HG02798 (cell line): ENCODE measurements at regions not wholly inside any gene's neighbourhood (a gene's known extent, or its start where the extent isn't known, plus 50 kb on each side); places are given as distances from the start of the nearest gene placed in this dataset.

Experiments used
- ATAC-seq: cut with Tn5 transposase; IDR thresholded peaks from one replicate; pipeline ENCODE4 v1.9.1; 2021; ENCODE audit warnings: mild to moderate bottlenecking; ENCODE audit not compliant: unreplicated experiment, poor library complexity

DNA sequence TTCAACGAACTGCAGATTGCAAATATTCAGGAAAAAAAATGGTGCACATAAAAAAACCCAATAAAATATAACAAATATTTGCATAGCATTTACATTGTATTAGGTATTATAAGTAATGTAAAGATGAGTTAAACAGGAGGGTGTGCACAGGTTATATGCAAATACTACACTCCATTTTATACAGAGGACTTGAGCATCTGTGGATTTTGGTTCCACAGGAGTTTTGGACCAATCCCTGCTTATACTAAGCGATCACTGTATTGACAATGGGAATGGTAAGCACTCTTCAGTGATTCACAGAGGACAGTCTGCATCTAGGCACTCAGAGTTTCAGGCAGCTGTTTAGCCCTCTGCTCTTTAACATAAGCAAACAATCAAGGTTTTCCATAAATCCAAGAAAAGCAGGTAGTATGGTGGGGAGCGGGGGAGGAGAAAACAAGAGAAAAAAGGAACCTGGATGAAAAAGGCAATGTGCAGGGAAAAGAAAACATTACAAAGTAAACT is 206.0 kb upstream of the PARD3B start:
- no peak for ATAC-seq

DNA sequence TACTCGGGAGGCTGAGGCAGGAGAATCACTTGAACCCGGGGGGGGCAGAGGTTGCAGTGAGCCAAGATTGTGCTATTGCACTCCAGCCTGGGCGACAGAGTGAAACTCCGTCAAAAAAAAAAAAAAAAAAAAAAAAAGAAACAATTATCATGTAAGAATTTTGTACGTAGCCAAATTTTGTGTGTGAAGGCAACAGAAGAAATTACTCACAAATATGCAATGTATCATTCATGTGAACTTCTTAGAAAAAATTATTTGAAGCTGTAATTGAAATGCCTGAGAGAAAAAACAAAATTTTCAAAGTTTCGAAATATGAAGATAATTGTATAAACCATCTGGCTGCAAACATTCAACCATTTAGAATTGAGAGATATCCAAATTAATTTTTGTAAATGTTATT is 204.8 kb upstream of the PARD3B start:
- no peak for ATAC-seq

DNA sequence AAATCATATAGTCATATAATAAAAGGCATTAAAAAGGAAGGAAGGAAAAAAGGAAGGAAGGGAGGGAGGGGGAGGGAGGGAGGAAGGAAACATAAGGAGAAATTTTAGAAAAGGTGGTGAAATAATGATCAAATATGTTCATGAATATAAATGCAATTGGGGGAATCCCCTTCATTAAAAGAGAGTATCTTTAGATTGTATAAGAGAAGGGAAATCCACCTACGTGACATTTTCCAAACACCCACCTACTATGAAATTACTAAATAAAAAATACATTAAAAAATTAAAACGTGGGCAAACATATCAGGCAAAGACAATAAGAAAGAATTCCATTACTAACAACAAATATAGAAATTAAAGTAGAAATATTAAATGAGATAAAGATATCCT is 203.4 kb upstream of the PARD3B start:
- no peak for ATAC-seq

DNA sequence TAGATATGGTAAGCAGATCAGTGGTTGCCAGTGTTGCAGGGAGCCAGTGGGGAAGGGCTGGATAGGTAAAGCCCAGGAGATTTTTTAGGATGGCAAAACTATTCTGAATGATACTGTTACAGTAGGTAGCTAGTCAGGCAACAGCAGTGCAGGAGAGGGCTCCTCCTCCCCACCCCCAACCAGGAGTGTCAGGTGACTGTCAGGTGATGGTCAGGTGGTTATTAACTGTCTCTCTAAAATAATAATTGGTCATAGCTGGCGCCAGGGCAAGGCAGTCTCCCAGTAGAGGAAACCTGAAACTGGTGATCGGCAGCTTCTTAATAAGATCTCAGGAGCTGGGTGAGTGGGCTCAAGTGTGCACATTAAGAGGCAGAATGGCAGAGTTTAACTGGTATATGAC is 201.6 kb upstream of the PARD3B start:
- no peak for ATAC-seq

DNA sequence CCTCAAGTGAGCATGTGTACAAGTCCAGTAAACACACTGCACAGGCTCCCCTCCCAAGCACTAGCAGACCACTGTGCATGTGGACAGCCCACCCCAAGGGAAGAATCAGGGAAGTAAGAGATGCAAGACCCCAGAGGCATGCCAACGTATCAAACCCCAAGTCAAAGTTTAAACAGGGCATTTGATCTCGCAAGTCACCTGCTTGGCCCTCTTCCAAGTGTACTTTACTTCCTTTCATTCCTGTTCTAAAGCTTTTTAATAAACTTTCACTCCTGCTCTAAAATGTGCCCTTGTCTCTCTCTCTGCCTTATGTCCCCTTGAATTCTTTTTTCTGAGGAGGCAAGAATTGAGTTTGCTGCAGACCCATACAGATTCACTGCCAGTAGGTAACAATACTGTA is 201.2 kb upstream of the PARD3B start:
- ATAC-seq = no peak

DNA sequence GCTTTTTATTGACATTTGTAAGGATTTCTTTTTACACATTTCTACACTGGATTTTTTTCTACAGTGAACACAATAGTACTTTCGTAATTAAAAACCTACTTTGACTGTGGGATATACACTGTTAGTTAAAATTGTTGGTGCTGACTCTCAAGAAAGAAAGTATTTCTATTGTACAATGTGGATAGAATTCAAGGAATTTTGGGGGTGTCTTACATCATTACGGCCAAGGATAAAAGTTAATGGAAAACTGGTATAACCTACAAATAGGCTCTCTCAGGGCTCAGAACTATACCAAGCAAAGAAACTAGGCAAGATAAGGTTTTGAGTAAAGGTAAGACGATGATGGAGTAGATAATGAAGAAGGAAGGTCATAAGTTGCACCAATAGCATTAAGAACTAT is 198.4 kb upstream of the PARD3B start:
- ATAC-seq = no peak

DNA sequence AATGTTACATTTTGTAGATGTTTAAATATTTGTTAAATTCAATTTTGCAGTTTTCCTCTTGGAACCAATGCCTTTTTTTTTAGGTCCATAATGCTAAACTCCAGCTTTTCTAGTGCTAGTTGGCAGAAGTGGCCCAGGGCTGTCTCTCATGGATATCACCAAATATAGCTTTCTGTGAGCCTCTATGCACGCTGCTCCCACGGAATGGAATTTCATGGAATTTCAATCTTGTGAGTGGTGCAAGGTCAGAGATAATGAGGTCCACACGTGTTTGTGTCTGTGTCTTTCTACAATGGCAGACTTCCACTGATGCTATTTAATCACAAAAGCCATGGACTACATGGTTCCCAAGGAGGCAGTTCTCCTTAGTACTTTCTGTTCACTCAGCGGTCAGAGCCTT is 191.5 kb upstream of the PARD3B start:
- no peak for ATAC-seq

DNA sequence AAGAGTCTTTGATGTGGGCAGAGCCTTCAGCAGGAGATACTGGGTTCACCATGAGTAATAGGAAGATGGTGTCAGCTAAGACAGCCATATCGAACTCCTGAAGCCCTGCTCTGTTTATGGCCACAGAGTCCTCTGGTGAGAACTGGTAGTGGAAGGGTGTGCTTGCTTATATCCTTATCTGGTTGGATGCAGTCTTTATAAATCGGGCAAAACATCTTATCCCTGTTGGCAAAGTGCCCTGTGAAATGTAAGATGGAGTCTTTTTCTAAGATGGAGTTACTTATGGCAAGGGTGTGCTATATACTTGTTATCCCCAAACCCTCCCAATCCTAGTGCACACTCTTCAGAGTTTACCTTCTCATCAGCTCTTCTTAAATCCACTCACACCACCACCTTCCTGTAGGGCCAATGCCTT is 190.8 kb upstream of the PARD3B start:
- no peak for ATAC-seq

DNA sequence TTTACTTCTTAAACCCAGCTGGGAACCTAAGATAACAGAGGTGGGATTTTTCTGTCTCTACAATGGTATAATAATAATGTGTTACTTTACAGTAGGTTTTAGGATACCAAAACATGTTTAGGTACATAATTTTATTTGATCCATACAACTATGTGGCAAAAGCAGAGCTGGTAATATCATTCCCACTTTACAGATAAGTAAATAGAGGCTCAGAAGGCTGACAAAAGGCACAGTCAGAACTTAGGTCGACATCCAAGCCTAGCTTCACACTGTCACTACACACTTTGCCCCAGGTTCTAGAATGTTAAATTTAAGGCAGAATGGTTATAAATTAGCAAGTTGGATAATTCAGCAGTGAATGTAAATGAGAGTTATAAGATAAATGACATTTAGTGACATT is 189.6 kb upstream of the PARD3B start:
- ATAC-seq = no peak

DNA sequence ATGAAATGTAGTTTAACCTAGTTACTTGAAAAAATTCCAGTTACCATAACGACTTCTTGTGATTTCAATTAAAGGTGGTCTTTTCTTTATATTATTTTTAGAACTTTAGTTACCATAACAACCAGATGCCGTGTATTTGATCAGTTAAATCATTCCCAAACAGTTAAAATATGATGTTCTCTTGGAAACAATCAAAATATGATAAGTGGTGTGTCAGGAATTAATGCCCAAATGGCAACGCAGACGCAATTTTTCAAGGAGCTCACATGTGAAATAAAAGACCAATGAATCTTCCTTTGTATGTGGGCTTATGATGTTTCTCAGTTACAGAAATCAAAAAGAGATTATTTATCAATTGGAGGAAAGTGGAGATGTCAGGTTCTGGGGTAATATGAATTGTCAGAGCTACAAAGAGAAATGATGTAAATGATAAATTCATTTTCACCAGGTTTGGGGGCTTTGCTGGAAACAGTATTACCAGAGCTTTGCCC is 189.1 kb upstream of the PARD3B start:
- no peak for ATAC-seq

DNA sequence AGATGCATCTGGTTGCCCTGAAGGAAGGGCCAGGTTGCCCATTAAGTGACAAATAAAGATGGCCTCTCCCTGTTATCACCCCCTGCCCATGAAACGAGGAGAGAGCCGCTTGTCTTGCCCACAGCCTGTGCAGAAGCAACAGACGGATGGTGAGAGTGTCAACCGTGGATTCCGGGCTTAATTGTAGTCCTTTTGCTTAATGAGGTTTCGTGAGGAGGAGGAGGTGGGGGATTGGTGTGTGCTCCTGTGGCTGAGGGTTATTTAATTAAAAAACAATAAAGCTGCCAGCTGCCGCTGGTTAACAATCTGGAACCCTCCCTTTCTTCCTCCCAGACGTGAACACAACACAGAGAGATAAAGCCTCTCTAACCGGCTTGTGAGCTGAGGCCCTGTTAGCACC is 188.0 kb upstream of the PARD3B start:
- no peak for ATAC-seq

DNA sequence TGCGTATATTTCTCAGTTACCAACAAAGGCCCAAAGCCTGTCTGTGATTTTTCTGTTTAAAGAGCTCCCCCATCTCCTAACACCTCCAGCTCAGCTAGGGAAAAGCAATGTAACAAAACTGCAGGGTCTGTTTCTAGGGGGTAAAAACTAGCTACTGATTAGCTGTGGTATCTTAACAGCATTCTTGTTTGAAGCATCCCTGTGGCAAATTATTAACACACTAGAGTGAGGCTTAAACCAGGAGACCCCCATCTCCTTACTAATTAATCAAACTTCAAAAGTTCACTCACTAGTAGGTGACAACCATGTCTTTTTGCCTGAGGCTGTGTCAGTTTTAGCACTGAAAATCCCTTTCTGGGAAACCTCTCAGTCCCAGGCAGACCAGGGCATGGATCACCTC is 186.2 kb upstream of the PARD3B start:
- ATAC-seq = no peak

DNA sequence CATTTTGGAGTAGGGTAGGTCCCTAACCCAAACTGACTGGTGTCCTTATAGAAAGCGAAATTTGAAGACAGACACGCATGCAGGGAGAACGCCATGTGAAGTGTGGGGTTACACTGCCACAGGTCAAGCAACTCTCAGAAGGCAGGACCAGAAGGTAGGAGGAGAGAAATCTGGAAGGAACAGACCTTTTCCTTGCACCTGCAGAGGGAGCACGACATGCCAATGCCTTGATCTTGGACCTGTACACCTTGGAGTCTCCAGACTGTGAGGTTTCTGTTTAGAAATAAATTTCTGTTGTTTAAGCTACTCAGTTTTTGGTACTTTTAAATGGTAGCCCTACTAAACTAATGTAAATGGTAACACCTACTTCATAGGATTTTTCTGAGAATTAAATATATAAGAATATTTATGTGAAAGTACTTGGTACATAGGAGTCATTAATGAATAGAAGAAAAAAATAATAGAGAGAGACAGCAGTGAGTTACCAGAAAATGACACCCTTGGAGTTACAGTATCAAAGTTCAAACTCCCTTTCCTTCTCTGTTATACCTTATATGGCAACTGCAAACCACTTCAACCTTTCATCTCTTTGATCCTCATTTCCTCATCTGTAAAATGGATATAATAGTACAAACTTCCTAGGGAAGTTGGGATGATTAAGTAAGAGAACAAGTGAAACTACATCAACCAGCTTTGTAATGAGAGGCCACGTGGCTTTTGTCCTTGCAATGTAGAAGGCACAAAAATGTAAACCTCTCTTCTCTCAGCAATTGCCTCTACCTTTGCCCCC is 184.9 kb upstream of the PARD3B start:
- ATAC-seq = no peak

DNA sequence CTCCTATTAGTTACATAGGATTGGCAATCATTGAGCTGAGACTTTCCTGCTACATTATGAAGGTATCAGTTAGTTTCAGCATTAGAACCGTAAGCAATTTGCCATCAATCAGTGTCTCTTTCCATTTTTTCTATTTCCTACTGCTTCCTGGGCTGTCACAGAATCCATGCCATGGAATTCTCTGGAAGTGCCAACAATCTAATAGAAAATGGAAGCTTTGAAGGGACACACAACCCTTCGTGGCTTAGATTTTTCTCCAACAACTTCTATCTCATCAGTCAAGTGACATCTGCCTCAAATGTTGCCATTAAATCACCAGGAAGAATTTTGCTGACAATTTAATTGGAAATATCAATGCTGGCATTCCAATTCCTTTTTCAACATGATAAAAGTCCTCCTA is 183.5 kb upstream of the PARD3B start:
- ATAC-seq = no peak

DNA sequence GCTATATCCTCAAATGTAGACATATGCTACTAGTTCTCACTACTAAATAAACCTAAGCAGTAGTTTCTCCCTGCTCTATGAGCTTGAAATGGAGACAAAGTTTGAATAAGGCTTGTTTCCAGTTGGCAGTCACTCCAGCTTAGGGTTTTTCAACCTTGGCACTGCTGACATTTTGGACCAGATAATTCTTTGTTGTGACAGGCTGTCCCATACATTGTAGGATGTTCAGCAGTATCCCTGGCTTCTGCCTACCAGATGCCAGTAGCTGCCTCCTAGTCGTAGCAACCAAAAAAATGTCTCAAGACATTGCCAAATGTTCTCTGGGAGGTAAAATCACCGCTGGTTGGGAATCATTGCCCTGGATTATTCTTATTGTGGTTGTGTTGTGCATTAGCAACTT is 182.7 kb upstream of the PARD3B start:
- no peak for ATAC-seq

DNA sequence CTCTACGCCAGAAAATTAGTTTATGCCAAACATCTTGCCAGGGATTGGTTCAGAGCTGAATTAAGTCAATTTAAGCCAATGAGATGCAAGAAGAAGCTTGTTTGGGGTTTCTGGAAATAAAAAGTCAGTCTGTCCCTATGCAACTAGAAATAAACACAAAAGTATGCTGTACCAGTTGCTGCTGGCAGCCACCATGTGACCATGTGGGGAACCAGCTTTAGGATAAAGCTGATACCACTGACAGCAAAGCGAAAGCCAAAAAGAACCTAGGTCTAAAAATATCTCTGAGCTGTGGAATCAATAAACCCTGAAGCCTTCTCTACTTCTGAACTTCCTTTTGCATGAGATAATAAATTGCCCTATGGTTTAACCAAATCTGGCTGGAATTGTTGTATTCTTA is 181.8 kb upstream of the PARD3B start:
- ATAC-seq = no peak

DNA sequence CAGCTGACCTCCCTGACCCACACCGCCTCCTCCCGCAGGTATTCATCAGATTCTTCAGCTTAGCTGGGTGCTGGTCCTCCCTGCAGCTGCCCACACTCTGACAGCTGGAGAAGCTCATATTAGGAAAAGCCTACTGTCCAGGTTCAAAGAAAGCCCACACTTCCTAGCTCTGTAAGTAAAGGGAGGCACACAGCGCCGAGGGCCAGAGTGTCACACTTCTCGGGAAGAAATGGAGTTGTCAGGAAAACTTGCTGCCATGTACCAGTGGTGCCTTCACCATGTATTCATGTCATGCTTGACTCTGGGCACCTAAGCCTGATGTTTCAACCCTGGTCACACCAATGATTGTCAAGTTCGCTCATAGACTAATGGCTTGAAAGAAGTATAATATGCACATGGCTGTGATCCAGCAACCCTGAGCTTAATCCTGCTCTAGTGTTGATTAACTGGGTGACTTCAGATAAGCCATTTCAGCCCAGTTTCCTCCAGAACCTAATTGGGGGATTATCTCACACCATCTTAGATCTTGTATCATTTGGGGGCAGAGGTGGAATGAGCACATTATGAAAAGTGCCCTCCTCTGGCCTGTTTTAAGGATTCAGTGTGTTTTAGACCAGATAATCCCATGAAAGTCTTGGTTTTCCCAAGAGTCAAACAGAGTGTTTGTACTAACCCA is 180.3 kb upstream of the PARD3B start:
- ATAC-seq = no peak

DNA sequence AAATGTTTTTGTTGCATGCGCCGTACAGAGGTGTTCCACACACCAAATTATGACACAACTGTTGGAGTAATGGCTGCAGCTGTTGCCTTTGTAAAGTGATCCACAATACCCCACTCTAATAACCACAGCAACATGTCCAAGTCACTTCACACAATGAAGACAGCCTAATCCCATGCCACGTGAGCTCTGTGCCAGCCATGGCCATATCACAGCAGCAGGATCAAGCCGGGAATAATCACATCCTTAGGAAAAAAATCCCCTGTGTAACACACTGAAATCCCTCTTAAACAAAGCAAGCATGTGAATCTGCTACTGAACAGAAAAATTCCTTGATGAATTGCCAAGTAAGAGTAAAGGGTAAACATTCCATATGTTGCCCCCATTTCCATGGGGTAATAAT is 179.5 kb upstream of the PARD3B start:
- no peak for ATAC-seq

DNA sequence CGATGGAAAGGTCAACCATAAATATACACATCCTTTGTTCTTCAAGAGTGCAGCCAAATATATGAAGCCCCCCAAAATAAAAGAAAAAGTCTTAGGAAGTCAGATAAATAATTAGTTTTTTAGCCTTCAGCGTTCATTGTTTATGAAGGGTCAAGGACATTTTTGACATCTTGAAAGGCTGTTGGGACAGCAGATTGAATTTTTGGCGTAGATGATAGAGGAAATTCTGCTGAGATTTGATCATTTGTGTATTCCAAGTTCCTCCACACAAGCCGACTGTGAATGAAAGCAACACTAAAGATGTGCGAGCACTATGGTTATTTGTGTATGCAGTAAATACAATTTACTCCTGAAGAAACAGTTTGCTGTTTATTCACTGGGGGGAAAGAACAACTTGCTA is 177.8 kb upstream of the PARD3B start:
- no peak for ATAC-seq

DNA sequence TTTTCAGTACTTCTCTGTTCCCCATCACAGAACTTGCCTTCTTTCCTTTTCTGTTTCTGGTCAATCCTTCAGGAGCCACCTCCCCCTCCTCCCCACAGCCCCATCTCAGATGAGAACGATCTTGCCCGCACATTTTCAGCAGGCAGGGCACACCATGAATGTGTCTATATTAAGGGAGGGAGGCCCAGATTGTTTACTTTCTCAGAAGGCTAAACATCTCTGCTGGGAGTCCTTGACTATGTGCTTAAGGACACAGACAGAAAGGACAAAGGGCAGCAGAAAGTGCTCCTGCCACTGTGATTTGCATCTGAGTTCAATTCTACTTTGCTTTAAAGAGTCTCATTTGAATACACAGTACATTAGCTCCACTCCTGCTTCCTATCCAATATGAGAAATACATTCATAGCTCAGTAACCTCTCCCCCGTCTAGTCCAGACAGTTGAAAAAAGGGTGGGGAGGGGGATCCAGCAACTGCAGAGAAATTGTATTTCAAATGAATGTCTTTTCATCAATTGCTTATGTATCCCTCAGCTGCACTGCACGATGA is 175.0 kb upstream of the PARD3B start:
- ATAC-seq = no peak

DNA sequence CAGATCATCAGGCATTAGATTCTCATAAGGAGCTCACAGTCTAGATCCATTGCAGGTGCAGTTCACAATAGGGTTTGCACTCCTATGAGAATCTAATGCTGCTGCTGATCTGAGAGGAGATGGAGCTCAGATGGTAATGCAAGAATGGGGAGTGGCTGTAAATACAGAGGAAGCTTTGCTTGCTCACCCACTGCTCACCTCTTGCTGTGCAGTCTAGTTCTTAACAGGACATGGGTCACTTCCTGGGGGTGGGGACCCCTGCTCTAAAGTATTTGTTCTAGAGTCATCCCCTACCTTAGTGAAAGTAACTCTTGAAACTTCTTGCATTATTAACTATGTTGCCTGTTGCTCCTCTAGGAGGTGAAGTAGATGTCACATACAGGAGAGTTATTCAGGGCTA is 171.3 kb upstream of the PARD3B start:
- ATAC-seq = no peak
